GM10266 (cell line): ENCODE measurements at regions not wholly inside any gene's neighbourhood (a gene's known extent, or its start where the extent isn't known, plus 50 kb on each side); places are given as distances from the start of the nearest gene placed in this dataset.
A peak's percentile ranks its signal among the peaks of the same experiment; 100 is the strongest.
"Not testable (repeated sequence)": the region's sequence is repeated elsewhere in the genome, so short reads cannot be mapped to it uniquely, and the experiment has no call there.

Experiments used
- DNase-seq: peaks from one replicate; pipeline ENCODE4 v3.0.0; 2012; ENCODE audit errors: extremely low spot score
- CTCF ChIP-seq: IDR thresholded peaks from 2 replicates; pipeline ENCODE4 v1.5.1; 2012; ENCODE audit warnings: mild to moderate bottlenecking, low read depth; ENCODE audit not compliant: control insufficient read depth, insufficient read depth; ENCODE audit errors: missing control alignments

- DNase-seq, result peak; percentile 17
- peak; percentile 44 for TF ChIP-seq CTCF
These were observed 422.2 kb downstream of the GBE1 start for GRCh38 chr3:81339040-81339845.

- TF ChIP-seq CTCF, result no peak
- DNase-seq, result no peak
These were observed 425.0 kb downstream of the GBE1 start for GRCh38 chr3:81336470-81336869.

- not testable (repeated sequence) for DNase-seq
These were observed 431.6 kb downstream of the GBE1 start for GRCh38 chr3:81329835-81330234.

GRCh38 chr3:81326245-81326644 lies 435.2 kb downstream of the GBE1 start:
- DNase-seq, result no peak
- no peak for TF ChIP-seq CTCF

- no peak for TF ChIP-seq CTCF
- DNase-seq, result no peak
These were observed 440.6 kb downstream of the GBE1 start for GRCh38 chr3:81320862-81321261.

- no peak for TF ChIP-seq CTCF
- DNase-seq, result no peak
These were observed 446.4 kb downstream of the GBE1 start for GRCh38 chr3:81315030-81315429.

- no peak for TF ChIP-seq CTCF
These were observed 450.1 kb downstream of the GBE1 start for GRCh38 chr3:81311321-81311720.

GRCh38 chr3:81308306-81308705 lies 453.1 kb downstream of the GBE1 start:
- no peak for DNase-seq
- no peak for TF ChIP-seq CTCF

More at GRCh38 chr3:81311321-81311720, 450.1 kb downstream of the GBE1 start:
- DNase-seq, result no peak
